ENCODE measurements at regions not wholly inside any gene's neighbourhood (a gene's known extent, or its start where the extent isn't known, plus 50 kb on each side); places are given as distances from the start of the nearest gene placed in this dataset.

DNA sequence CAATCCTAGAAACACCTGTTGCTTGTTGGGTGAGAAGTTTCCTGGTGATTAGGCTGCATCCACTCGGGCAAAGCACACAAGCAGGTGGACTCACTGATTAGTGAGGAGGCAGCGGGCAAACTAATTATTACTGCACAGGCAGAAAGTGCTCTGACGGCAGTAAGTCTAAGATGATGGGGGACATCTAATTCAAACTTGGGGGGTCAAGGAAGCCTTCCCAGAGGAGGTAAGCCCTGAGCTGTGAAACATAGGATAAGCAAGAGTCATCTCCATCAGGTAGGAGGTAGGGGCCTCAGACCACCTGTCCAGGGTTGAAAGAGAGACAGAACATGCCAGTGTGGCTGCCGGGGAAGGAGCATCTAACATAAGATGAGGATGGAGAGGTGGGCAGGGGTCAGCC, 1578.4 kb upstream of the TMEM132C start:
- Histone ChIP-seq H3K9ac (ENCODE audit: low read depth, low read length) (no peak overlapping the region), H3K4me3 (ENCODE audit: low read depth, low read length) (no peak overlapping the region), H3K36me3 (ENCODE audit: control insufficient read depth, insufficient read depth, low read length) (no peaks in the 10 kb centered on the region), H3K4me1 (ENCODE audit: control insufficient read depth, insufficient read depth, low read length) (no peaks in the 10 kb centered on the region), H3K27me3 (ENCODE audit: control insufficient read depth, insufficient read depth, low read length) (no peaks in the 10 kb centered on the region), H3K9me3 (ENCODE audit: control insufficient read depth, insufficient read depth, low read length) (no peaks in the 10 kb centered on the region)

DNA sequence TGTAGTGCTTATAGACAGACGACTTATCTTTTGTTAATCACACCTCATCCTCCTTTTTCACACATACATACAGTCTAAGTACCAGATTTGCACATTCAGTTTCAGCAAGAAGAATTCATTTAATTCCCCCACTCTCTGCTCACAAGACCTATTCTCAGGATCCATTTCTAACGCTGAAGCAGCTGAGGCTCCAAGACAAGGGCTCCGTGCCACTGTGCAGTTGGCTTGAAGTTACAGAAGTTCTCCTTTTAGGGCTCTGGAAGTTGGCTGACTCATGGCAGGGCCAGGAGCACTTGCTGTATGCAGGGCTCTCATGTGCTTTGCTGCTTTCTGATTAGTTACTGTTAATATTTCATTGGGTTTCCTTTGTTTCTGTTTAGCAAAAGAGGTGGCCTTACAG, 1566.9 kb upstream of the TMEM132C start:
- Histone ChIP-seq H3K4me1 (ENCODE audit: control insufficient read depth, insufficient read depth, low read length) (no peaks in the 10 kb centered on the region), H3K36me3 (ENCODE audit: control insufficient read depth, insufficient read depth, low read length) (no peaks in the 10 kb centered on the region), H3K9me3 (ENCODE audit: control insufficient read depth, insufficient read depth, low read length) (peaks cover 11% of the 10 kb centered on the region), H3K9ac (ENCODE audit: low read depth, low read length) (no peak overlapping the region), H3K4me3 (ENCODE audit: low read depth, low read length) (no peak overlapping the region), H3K27me3 (ENCODE audit: control insufficient read depth, insufficient read depth, low read length) (no peaks in the 10 kb centered on the region)

DNA sequence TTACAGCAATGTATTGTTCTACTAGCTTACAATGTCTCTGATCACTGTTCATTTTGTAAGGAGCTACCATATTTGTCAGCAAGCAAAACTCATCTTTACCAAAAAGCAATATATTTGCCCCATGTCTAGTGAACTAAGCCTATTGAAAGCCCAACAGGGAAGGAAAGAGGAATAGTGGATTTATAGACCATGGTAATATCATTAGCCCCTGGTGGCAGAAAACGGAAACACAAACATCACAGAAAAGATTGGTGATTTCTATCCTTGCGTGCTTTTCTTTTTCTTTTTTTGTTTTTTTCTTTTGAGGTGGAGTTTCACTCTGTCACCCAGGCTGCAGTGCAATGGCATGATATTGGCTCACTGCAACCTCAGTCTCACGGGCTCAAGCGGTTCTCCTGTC, 1562.4 kb upstream of the TMEM132C start:
- peaks cover 4% of the 10 kb centered on the region for H3K9me3 ChIP-seq (ENCODE audit: control insufficient read depth, insufficient read depth, low read length)
- H3K36me3 ChIP-seq (ENCODE audit: control insufficient read depth, insufficient read depth, low read length): no peaks in the 10 kb centered on the region
- H3K4me1 ChIP-seq (ENCODE audit: control insufficient read depth, insufficient read depth, low read length): no peaks in the 10 kb centered on the region
- no peaks in the 10 kb centered on the region for H3K27me3 ChIP-seq (ENCODE audit: control insufficient read depth, insufficient read depth, low read length)
- no peak overlapping the region for H3K4me3 ChIP-seq (ENCODE audit: low read depth, low read length)
- no peak overlapping the region for H3K9ac ChIP-seq (ENCODE audit: low read depth, low read length)

DNA sequence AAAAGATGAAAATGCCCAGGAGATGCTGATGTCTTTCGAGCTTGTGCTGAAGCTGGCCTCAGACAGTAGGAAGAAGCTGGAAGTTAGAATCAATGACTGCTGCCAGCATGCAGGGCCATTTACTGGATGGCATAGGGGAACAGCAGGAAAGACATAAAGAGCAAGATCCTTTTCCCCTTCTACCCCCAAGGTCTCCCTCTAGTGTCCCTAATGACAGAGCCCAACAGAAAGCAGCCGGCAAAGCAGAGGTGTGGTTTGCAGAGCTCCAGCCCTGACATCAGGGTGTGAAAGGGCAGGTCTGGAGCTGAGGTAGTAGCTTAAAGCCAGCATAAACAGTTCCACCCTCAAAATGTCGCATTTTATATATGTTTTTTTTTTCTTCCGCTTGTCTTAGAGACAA, 1560.7 kb upstream of the TMEM132C start:
- no peak overlapping the region for H3K4me3 ChIP-seq (ENCODE audit: low read depth, low read length)
- H3K4me1 ChIP-seq (ENCODE audit: control insufficient read depth, insufficient read depth, low read length): no peaks in the 10 kb centered on the region
- H3K9ac ChIP-seq (ENCODE audit: low read depth, low read length): no peak overlapping the region
- no peaks in the 10 kb centered on the region for H3K36me3 ChIP-seq (ENCODE audit: control insufficient read depth, insufficient read depth, low read length)
- no peaks in the 10 kb centered on the region for H3K27me3 ChIP-seq (ENCODE audit: control insufficient read depth, insufficient read depth, low read length)
- H3K9me3 ChIP-seq (ENCODE audit: control insufficient read depth, insufficient read depth, low read length): peaks cover 4% of the 10 kb centered on the region

DNA sequence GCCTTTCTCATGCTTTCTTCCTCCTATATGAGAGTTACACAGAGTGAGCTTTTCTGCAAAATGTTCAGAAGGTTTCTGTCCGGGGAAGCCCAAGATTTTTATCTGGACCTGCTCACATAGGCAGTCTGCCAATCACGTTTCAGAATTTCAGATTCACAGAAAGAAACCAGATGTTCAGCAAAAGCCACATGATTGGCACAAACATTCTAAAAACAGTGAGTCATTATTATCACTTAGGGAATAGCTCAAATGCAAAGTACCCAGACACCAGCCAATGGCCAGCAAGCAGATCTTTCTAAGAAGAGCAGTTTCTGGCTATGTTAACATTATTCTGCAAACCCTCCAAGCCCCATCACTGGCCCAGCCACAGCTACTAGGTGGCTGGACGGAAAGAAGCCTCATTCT, 1558.5 kb upstream of the TMEM132C start:
- no peaks in the 10 kb centered on the region for H3K27me3 ChIP-seq (ENCODE audit: control insufficient read depth, insufficient read depth, low read length)
- H3K9me3 ChIP-seq (ENCODE audit: control insufficient read depth, insufficient read depth, low read length): no peaks in the 10 kb centered on the region
- no peaks in the 10 kb centered on the region for H3K4me1 ChIP-seq (ENCODE audit: control insufficient read depth, insufficient read depth, low read length)
- H3K9ac ChIP-seq (ENCODE audit: low read depth, low read length): no peak overlapping the region
- no peak overlapping the region for H3K4me3 ChIP-seq (ENCODE audit: low read depth, low read length)
- H3K36me3 ChIP-seq (ENCODE audit: control insufficient read depth, insufficient read depth, low read length): no peaks in the 10 kb centered on the region

DNA sequence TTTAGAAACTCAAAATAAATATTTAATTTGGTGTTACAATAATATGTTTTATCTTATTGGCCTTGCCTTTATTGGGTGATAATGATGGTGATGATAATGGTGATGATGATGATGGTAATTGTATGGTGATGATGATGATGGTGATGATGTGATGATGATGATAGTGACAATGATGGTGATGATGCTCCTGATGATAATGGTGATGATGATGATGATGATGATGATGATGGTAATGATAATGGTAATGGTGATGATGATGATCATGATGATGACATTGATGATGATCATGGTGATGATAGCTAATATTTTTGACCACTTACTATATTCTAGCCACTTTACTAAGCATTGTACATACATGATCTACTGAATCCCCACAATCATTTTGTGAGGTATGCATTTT, 1548.6 kb upstream of the TMEM132C start:
- H3K4me1 ChIP-seq (ENCODE audit: control insufficient read depth, insufficient read depth, low read length): no peaks in the 10 kb centered on the region
- H3K9ac ChIP-seq (ENCODE audit: low read depth, low read length): no peak overlapping the region
- no peaks in the 10 kb centered on the region for H3K9me3 ChIP-seq (ENCODE audit: control insufficient read depth, insufficient read depth, low read length)
- no peak overlapping the region for H3K4me3 ChIP-seq (ENCODE audit: low read depth, low read length)
- H3K27me3 ChIP-seq (ENCODE audit: control insufficient read depth, insufficient read depth, low read length): no peaks in the 10 kb centered on the region
- no peaks in the 10 kb centered on the region for H3K36me3 ChIP-seq (ENCODE audit: control insufficient read depth, insufficient read depth, low read length)

DNA sequence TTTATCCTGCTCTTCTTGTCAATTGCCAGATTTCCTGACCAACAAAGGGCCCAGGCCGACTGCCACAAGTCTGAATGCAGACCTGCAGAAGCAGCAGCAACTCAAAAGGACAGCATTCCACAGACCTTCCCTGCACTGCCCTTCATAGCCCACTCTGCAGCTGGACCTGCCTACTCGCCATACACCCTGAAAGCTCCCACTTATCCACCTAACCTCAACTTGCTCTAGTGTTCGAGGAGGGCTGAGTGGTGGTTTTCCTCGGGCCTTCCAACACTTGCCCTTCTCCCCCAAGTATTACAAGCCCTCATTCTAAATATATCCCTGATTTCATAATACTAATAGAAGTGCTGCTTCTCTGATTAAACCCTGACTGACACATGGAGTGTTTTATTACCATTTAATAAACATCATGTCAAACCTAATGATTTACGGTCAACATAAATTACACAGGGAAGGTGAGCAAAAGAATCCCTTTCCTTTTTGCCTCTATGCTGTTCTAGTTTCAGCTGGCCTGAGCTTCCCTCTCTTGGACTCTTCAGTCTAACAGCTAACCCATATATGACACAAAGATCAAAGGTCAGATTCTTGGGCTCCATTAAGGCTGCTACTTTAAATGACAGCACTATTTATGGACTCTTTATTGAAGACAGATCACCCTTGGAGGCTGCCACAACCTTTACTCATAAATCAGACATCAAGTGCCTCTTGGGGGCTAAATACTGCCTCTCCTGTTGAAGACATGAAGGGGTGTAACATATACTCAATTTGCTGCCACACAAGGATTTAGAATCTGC, 1546.9 kb upstream of the TMEM132C start:
- H3K4me3 ChIP-seq (ENCODE audit: low read depth, low read length): no peak overlapping the region
- no peaks in the 10 kb centered on the region for H3K4me1 ChIP-seq (ENCODE audit: control insufficient read depth, insufficient read depth, low read length)
- H3K9me3 ChIP-seq (ENCODE audit: control insufficient read depth, insufficient read depth, low read length): no peaks in the 10 kb centered on the region
- H3K9ac ChIP-seq (ENCODE audit: low read depth, low read length): no peak overlapping the region
- no peaks in the 10 kb centered on the region for H3K36me3 ChIP-seq (ENCODE audit: control insufficient read depth, insufficient read depth, low read length)
- peaks cover 4% of the 10 kb centered on the region for H3K27me3 ChIP-seq (ENCODE audit: control insufficient read depth, insufficient read depth, low read length)

DNA sequence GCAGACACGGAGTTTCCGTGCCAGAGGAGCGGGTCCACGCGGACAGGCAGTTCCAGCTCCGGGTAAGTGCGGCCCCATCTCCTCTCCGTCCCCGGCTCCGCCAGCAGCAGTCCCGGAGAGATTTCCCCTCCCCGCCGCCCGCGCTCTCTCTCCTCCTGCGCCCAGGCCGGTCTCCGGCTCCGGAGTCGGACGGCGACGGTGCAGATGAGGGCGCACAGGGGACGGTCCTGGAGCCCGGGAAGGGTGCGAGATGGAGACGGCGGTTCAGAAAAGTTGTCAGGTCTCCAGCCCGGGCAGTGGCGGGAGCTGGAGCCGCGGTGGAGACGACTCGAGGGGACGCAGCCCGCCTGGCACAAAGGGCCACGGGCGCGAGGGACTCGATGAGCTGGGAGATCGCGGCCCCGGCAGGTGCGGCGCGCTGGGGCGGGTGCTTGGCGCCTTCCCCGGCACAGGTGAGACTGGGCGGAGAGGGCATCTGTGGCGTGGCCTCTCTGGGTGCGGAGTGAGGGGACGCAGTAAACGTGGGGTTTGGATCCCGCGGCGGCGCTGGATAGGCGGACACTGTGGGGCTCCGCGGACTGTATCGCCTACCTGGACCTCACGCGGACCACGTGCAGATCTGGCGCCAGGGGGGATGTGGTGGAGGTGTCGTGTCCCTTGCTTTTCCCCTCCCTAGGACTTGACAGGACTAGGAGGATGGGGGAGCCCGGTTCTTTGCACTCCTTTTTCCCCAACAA, 1540.3 kb upstream of the TMEM132C start:
- Histone ChIP-seq H3K4me3 (ENCODE audit: low read depth, low read length) (peak overlapping the region; percentile 41), H3K4me1 (ENCODE audit: control insufficient read depth, insufficient read depth, low read length) (no peaks in the 10 kb centered on the region), H3K36me3 (ENCODE audit: control insufficient read depth, insufficient read depth, low read length) (no peaks in the 10 kb centered on the region), H3K27me3 (ENCODE audit: control insufficient read depth, insufficient read depth, low read length) (peaks cover 43% of the 10 kb centered on the region), H3K9ac (ENCODE audit: low read depth, low read length) (no peak overlapping the region), H3K9me3 (ENCODE audit: control insufficient read depth, insufficient read depth, low read length) (no peaks in the 10 kb centered on the region)

DNA sequence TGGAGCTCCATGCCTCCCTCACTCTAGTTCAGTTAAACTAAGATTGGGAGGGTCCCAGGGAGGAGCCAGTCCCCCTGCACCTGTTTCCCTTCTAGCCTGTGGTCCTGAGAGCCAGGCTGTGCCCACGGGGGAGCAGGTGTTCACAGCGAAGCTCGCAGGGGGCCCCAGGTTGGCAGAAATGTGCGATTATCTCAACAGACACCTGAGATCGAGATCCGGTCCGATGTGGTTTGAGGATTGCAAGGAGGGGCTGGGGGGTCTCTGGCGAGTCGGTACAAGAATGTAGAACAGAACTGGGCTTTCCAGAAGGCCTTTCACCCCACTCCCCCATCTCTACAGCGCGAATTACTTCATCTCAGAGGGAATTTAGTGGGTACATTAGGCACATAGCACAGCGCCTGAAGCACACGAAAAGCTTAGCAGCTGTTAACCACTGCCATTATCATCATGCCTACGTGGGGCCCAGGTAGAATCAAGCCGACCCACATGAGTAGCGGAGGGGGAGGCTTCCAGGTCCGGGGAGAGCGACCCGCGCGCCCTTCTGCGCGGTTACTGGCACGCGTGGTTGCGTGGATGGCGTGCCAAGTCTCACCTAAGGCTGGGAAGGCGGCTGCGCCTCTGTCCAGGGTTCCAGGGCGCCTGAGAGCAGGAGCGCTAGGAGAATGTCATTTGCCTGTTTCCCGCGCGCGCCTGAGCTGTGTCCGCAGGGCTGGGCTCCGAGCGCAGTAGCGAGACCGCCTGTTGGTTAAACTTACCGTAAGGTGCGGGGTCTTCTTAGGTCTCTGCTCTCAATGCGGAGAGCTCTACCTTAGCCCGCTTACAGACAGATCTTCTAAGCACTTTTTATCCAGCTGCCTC, 1539.5 kb upstream of the TMEM132C start:
- H3K4me3 ChIP-seq (ENCODE audit: low read depth, low read length): peak overlapping the region; percentile 41
- no peaks in the 10 kb centered on the region for H3K36me3 ChIP-seq (ENCODE audit: control insufficient read depth, insufficient read depth, low read length)
- peaks cover 43% of the 10 kb centered on the region for H3K27me3 ChIP-seq (ENCODE audit: control insufficient read depth, insufficient read depth, low read length)

DNA sequence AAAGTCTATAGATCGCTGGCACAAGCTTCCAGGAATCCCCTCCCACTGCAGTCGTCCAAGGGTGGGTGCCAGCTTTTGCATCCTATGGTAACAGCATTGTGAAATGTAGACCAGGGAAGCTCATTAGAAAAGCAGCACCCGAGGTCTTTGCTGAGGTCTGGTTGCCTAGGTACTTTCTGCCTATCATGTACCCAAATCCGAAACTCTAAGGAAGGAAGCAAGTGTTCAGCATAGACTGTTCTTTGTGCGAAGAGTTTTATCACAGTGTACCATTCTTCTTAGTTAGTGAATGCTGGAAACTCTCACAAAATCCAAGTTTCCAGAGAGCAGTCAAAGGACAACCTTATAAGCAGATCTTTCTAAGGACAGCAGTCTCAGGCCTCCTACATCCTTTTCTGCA, 1532.7 kb upstream of the TMEM132C start:
- Histone ChIP-seq H3K4me1 (ENCODE audit: control insufficient read depth, insufficient read depth, low read length) (no peaks in the 10 kb centered on the region), H3K9ac (ENCODE audit: low read depth, low read length) (no peak overlapping the region), H3K27me3 (ENCODE audit: control insufficient read depth, insufficient read depth, low read length) (no peaks in the 10 kb centered on the region), H3K36me3 (ENCODE audit: control insufficient read depth, insufficient read depth, low read length) (no peaks in the 10 kb centered on the region), H3K4me3 (ENCODE audit: low read depth, low read length) (no peak overlapping the region), H3K9me3 (ENCODE audit: control insufficient read depth, insufficient read depth, low read length) (no peaks in the 10 kb centered on the region)

More for the DNA sequence above, 1539.5 kb upstream of the TMEM132C start:
- no peaks in the 10 kb centered on the region for H3K4me1 ChIP-seq (ENCODE audit: control insufficient read depth, insufficient read depth, low read length)
- H3K9me3 ChIP-seq (ENCODE audit: control insufficient read depth, insufficient read depth, low read length): no peaks in the 10 kb centered on the region
- no peak overlapping the region for H3K9ac ChIP-seq (ENCODE audit: low read depth, low read length)

DNA sequence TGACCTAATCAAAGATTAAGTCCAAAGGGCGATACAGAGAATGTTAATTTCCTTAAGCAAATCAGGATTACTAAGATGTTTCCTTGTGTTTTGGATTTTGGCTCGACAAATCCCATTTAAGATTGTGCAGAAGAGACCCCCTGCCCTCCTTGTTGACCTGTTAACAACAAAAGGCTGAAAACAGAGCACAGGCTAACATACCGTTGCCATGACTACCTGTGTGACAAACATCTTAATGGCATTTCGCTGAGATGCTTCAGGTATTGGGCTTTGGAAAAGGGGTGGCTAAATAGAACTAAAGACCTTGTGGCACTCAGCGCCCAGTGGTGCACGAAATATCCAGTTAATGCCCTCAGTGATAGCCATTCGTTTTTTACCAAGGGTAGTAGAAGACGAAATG, 1532.3 kb upstream of the TMEM132C start:
- no peaks in the 10 kb centered on the region for H3K36me3 ChIP-seq (ENCODE audit: control insufficient read depth, insufficient read depth, low read length)
- H3K4me3 ChIP-seq (ENCODE audit: low read depth, low read length): no peak overlapping the region
- H3K9me3 ChIP-seq (ENCODE audit: control insufficient read depth, insufficient read depth, low read length): no peaks in the 10 kb centered on the region
- H3K27me3 ChIP-seq (ENCODE audit: control insufficient read depth, insufficient read depth, low read length): no peaks in the 10 kb centered on the region
- H3K4me1 ChIP-seq (ENCODE audit: control insufficient read depth, insufficient read depth, low read length): no peaks in the 10 kb centered on the region
- H3K9ac ChIP-seq (ENCODE audit: low read depth, low read length): no peak overlapping the region
